ENCODE measurements at regions not wholly inside any gene's neighbourhood (a gene's known extent, or its start where the extent isn't known, plus 50 kb on each side); places are given as distances from the start of the nearest gene placed in this dataset.

DNA sequence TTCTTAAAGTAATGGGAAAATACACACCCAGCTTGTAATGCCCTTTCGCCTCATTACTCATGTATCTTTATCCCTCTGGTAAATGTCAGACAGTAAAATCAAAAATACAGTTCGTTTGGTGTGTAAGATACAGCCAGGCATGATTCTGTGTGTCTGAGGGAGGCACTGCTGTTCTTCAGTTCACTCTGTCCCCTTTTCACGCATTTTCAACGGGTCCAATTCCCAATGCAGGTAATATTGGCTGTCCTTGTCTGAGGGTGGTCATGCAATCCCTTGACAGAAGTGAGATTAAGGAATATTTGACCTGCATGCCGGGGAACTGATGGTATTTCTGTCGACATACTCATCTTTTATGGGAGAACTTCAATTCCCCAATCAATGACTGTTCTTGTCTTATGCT is 587.2 kb upstream of the NXPH2 start:
- Histone ChIP-seq H2AFZ (ENCODE audit: control insufficient read depth, low read length) (no peak overlapping the region), H3K4me1 (ENCODE audit: control insufficient read depth, extremely low read depth, insufficient read depth, low read length) (no peaks in the 10 kb centered on the region), H3K27ac (ENCODE audit: control insufficient read depth, insufficient read depth, low read length) (no peak overlapping the region), H3K4me2 (ENCODE audit: control insufficient read depth, extremely low read depth, insufficient read depth, low read depth, low read length) (no peak overlapping the region), H3K27me3 (ENCODE audit: control insufficient read depth, extremely low read depth, insufficient read depth, low read length) (no peaks in the 10 kb centered on the region), H3K9ac (ENCODE audit: control insufficient read depth, extremely low read depth, insufficient read depth, low read length) (no peak overlapping the region), H3K79me2 (ENCODE audit: control insufficient read depth, insufficient read depth, low read length) (no peaks in the 10 kb centered on the region), H4K20me1 (ENCODE audit: control insufficient read depth, extremely low read depth, insufficient read depth, low read length) (no peaks in the 10 kb centered on the region), H3K36me3 (ENCODE audit: control insufficient read depth in 2 of 2, extremely low read depth in 1 of 2, insufficient read depth in 2 of 2, low read length in 2 of 2) (no peaks in the 10 kb centered on the region), H3K9me1 (ENCODE audit: control insufficient read depth, extremely low read depth, insufficient read depth, low read length) (no peaks in the 10 kb centered on the region), H3K9me3 (ENCODE audit: control insufficient read depth, low read depth, low read length) (no peaks in the 10 kb centered on the region), H3K4me3 (ENCODE audit: control insufficient read depth in 2 of 3, extremely low read depth in 1 of 3, insufficient read depth in 2 of 3, low read depth in 1 of 3, low read length in 3 of 3) (no peak overlapping the region)
- dilution Hi-C loops (cut with MboI; ENCODE audit: extremely low pct_ligation_motif_present, low sequenced_read_pairs), result no loop called here
- no peak for TF ChIP-seq EZH2 (IDR thresholded peaks at IDR 0.05; ENCODE audit: low read length)
- TF ChIP-seq, protein P1, sequence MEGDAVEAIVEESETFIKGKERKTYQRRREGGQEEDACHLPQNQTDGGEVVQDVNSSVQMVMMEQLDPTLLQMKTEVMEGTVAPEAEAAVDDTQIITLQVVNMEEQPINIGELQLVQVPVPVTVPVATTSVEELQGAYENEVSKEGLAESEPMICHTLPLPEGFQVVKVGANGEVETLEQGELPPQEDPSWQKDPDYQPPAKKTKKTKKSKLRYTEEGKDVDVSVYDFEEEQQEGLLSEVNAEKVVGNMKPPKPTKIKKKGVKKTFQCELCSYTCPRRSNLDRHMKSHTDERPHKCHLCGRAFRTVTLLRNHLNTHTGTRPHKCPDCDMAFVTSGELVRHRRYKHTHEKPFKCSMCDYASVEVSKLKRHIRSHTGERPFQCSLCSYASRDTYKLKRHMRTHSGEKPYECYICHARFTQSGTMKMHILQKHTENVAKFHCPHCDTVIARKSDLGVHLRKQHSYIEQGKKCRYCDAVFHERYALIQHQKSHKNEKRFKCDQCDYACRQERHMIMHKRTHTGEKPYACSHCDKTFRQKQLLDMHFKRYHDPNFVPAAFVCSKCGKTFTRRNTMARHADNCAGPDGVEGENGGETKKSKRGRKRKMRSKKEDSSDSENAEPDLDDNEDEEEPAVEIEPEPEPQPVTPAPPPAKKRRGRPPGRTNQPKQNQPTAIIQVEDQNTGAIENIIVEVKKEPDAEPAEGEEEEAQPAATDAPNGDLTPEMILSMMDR (optimal IDR thresholded peaks at IDR 0.05 in 1 of 3, IDR thresholded peaks at IDR 0.05 in 1 of 3, conservative IDR thresholded peaks at IDR 0.05 in 1 of 3; ENCODE audit: extremely low read depth in 1 of 3, insufficient read depth in 2 of 3, low read length in 3 of 3), result no peak
- DNase-seq (ENCODE audit: low read depth, low spot score) (no peak), FAIRE-seq (no peak)

DNA sequence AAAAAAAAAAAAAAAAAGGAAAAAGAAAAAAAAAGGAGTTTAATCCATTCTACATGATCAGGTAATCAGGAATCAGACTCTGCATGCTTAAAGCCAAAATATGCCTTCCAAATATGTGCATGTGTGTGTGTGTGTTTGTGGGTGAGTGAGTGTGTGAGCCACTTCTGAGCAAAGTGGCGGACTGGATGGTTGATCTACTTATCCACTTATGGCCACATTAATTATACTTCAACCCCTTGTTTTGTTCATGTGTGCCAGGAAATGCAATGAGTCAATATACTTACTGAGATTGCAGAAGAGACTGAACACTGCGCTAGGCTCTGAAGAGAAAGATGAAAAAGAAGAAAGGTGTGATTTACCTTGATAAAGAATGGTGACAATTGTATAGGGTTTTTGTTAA is 586.5 kb upstream of the NXPH2 start:
- H3K9me3 ChIP-seq (ENCODE audit: control insufficient read depth, low read depth, low read length), result no peaks in the 10 kb centered on the region
- TF ChIP-seq, protein P1 (optimal IDR thresholded peaks at IDR 0.05 in 1 of 3, IDR thresholded peaks at IDR 0.05 in 1 of 3, conservative IDR thresholded peaks at IDR 0.05 in 1 of 3; ENCODE audit: extremely low read depth in 1 of 3, insufficient read depth in 2 of 3, low read length in 3 of 3), result no peak
- TF ChIP-seq EZH2 (IDR thresholded peaks at IDR 0.05; ENCODE audit: low read length), result no peak
- H3K36me3 ChIP-seq (ENCODE audit: control insufficient read depth in 2 of 2, extremely low read depth in 1 of 2, insufficient read depth in 2 of 2, low read length in 2 of 2), result no peaks in the 10 kb centered on the region
- no peak overlapping the region for H3K27ac ChIP-seq (ENCODE audit: control insufficient read depth, insufficient read depth, low read length)
- H3K4me2 ChIP-seq (ENCODE audit: control insufficient read depth, extremely low read depth, insufficient read depth, low read depth, low read length), result no peak overlapping the region
- H3K4me3 ChIP-seq (ENCODE audit: control insufficient read depth in 2 of 3, extremely low read depth in 1 of 3, insufficient read depth in 2 of 3, low read depth in 1 of 3, low read length in 3 of 3), result no peak overlapping the region
- no peaks in the 10 kb centered on the region for H3K27me3 ChIP-seq (ENCODE audit: control insufficient read depth, extremely low read depth, insufficient read depth, low read length)
- DNase-seq (ENCODE audit: low read depth, low spot score) (no peak), FAIRE-seq (no peak)
- H3K4me1 ChIP-seq (ENCODE audit: control insufficient read depth, extremely low read depth, insufficient read depth, low read length), result no peaks in the 10 kb centered on the region
- dilution Hi-C loops (cut with MboI; ENCODE audit: extremely low pct_ligation_motif_present, low sequenced_read_pairs), result no loop called here
- no peak overlapping the region for H2AFZ ChIP-seq (ENCODE audit: control insufficient read depth, low read length)
- no peaks in the 10 kb centered on the region for H4K20me1 ChIP-seq (ENCODE audit: control insufficient read depth, extremely low read depth, insufficient read depth, low read length)
- H3K9me1 ChIP-seq (ENCODE audit: control insufficient read depth, extremely low read depth, insufficient read depth, low read length), result no peaks in the 10 kb centered on the region
- H3K9ac ChIP-seq (ENCODE audit: control insufficient read depth, extremely low read depth, insufficient read depth, low read length), result no peak overlapping the region
- no peaks in the 10 kb centered on the region for H3K79me2 ChIP-seq (ENCODE audit: control insufficient read depth, insufficient read depth, low read length)
